ENCODE measurements at regions not wholly inside any gene's neighbourhood (a gene's known extent, or its start where the extent isn't known, plus 50 kb on each side); places are given as distances from the start of the nearest gene placed in this dataset.
"Not testable (repeated sequence)": the region's sequence is repeated elsewhere in the genome, so short reads cannot be mapped to it uniquely, and the experiment has no call there.

GRCh38 chr20:16801919-16802651 lies 53.9 kb downstream of the OTOR start:
- peak; percentile 51 for DNase-seq (ENCODE audit: low spot score)

- no peak for DNase-seq (ENCODE audit: low spot score)
Observed at GRCh38 chr20:16802652-16802935, 54.4 kb downstream of the OTOR start.

GRCh38 chr20:16803965-16804792 lies 56.0 kb downstream of the OTOR start:
- peak; percentile 32 for DNase-seq (ENCODE audit: low spot score)

- no peak for DNase-seq (ENCODE audit: low spot score)
Observed at GRCh38 chr20:16804793-16805187, 56.6 kb downstream of the OTOR start.

- no peak for DNase-seq (ENCODE audit: low spot score)
Observed at GRCh38 chr20:16806061-16806460, 57.9 kb downstream of the OTOR start.

- no peak for DNase-seq (ENCODE audit: low spot score)
Observed at GRCh38 chr20:16806886-16807285, 58.7 kb downstream of the OTOR start.

GRCh38 chr20:16808796-16809195 lies 60.6 kb downstream of the OTOR start:
- no peak for DNase-seq (ENCODE audit: low spot score)

- DNase-seq (ENCODE audit: low spot score): peak; percentile 35
Observed at GRCh38 chr20:16810216-16810615, 62.1 kb downstream of the OTOR start.

GRCh38 chr20:16816192-16816591 lies 68.0 kb downstream of the OTOR start:
- no peak for DNase-seq (ENCODE audit: low spot score)

- DNase-seq (ENCODE audit: low spot score): no peak
Observed at GRCh38 chr20:16819483-16819882, 71.3 kb downstream of the OTOR start.

GRCh38 chr20:16821211-16822089 lies 73.3 kb downstream of the OTOR start:
- peak; percentile 34 for DNase-seq (ENCODE audit: low spot score)

GRCh38 chr20:16824664-16825063 lies 76.5 kb downstream of the OTOR start:
- DNase-seq (ENCODE audit: low spot score): no peak

- DNase-seq (ENCODE audit: low spot score): no peak
Observed at GRCh38 chr20:16828666-16829305, 80.6 kb downstream of the OTOR start.

- not testable (repeated sequence) for DNase-seq (ENCODE audit: low spot score)
Observed at GRCh38 chr20:16835690-16836089, 87.5 kb downstream of the OTOR start.

- no peak for DNase-seq (ENCODE audit: low spot score)
Observed at GRCh38 chr20:16842486-16843120, 94.4 kb downstream of the OTOR start.

- no peak for DNase-seq (ENCODE audit: low spot score)
Observed at GRCh38 chr20:16844406-16844805, 96.2 kb downstream of the OTOR start.

GRCh38 chr20:16846006-16846405 lies 97.8 kb downstream of the OTOR start:
- DNase-seq (ENCODE audit: low spot score): no peak

GRCh38 chr20:16848061-16848460 lies 99.9 kb downstream of the OTOR start:
- DNase-seq (ENCODE audit: low spot score): no peak

- no peak for DNase-seq (ENCODE audit: low spot score)
Observed at GRCh38 chr20:16848526-16848925, 100.4 kb downstream of the OTOR start.

GRCh38 chr20:16860914-16861313 lies 112.8 kb downstream of the OTOR start:
- no peak for DNase-seq (ENCODE audit: low spot score)

GRCh38 chr20:16861708-16862107 lies 113.5 kb downstream of the OTOR start:
- DNase-seq (ENCODE audit: low spot score): no peak

Measured in A172 (cell line).